A673 (cell line): ENCODE measurements at regions not wholly inside any gene's neighbourhood (a gene's known extent, or its start where the extent isn't known, plus 50 kb on each side); places are given as distances from the start of the nearest gene placed in this dataset.

Experiments used
- BruUV-seq: library from RNA; stranded (reverse); fragments of 400-500 nt; replicated peaks from 2 replicates; lab custom pipeline; 2021; lab: Mats Ljungman, UMichigan
- CTCF ChIA-PET: fragments of 300-600 bp; sonication (Branson Sonifier 250); formaldehyde crosslinking; loops from one replicate; lab custom pipeline; 2022; ENCODE audit warnings: antibody characterized with exemption; lab: Charles Lee
- POLR2A ChIA-PET: fragments of 300-600 bp; sonication (Branson Sonifier 250); formaldehyde crosslinking; loops from one replicate; lab custom pipeline; 2022; ENCODE audit warnings: antibody characterized with exemption; ENCODE audit not compliant: low non-redundant PET; lab: Charles Lee
- DNase-seq: peaks from one replicate; pipeline ENCODE4 v3.0.0-alpha.2; 2015; ENCODE audit warnings: low spot score
- H3K27ac ChIP-seq: fragments of 200-600 bp; sonication (generic); 2 replicates; pipeline ENCODE4 v1.5.1; 2016; ENCODE audit warnings: mixed run types, low read depth, mild to moderate bottlenecking, mixed read lengths, antibody characterized with exemption, low read length; ENCODE audit not compliant: poor library complexity, severe bottlenecking
- H3K27me3 ChIP-seq: fragments of 200-600 bp; sonication (generic); replicated peaks from 2 replicates; pipeline ENCODE4 v1.6.1; 2017; ENCODE audit warnings: mixed run types, low read depth, mild to moderate bottlenecking, mixed read lengths, antibody characterized with exemption, low read length; ENCODE audit not compliant: insufficient read depth, poor library complexity
- H3K36me3 ChIP-seq: fragments of 200-600 bp; sonication (generic); 2 replicates; pipeline ENCODE4 v1.6.1; 2016; ENCODE audit warnings: mixed run types, mild to moderate bottlenecking, mixed read lengths, antibody characterized with exemption, low read length; ENCODE audit not compliant: insufficient read depth, poor library complexity, severe bottlenecking
- H3K4me1 ChIP-seq: fragments of 200-600 bp; sonication (generic); 2 replicates; pipeline ENCODE4 v1.6.1; 2017; ENCODE audit warnings: mixed run types, mild to moderate bottlenecking, mixed read lengths, antibody characterized with exemption, low read length; ENCODE audit not compliant: insufficient read depth, poor library complexity, severe bottlenecking
- H3K4me3 ChIP-seq: fragments of 200-600 bp; sonication (generic); 2 replicates; pipeline ENCODE4 v1.5.1; 2016; ENCODE audit warnings: low read depth, mixed run types, mild to moderate bottlenecking, mixed read lengths, low read length; ENCODE audit not compliant: poor library complexity, severe bottlenecking
- H3K9me3 ChIP-seq: fragments of 200-600 bp; sonication (generic); 2 replicates; pipeline ENCODE4 v1.6.1; 2016; ENCODE audit warnings: mixed run types, low read depth, mild to moderate bottlenecking, mixed read lengths, antibody characterized with exemption, low read length; ENCODE audit not compliant: poor library complexity, severe bottlenecking
- EZH2 ChIP-seq: fragments of 200-600 bp; sonication (generic); IDR thresholded peaks from 2 replicates; pipeline ENCODE4 v1.6.1; 2017; ENCODE audit warnings: borderline replicate concordance, low read depth, mild to moderate bottlenecking, mixed read lengths, antibody characterized with exemption, low read length; ENCODE audit not compliant: poor library complexity, severe bottlenecking
- intact Hi-C: fragments of 100-400 bp; cut with micrococcal nuclease; formaldehyde crosslinking; loops from one replicate; pipeline ENCODE4 v1.10.0; 2022; ENCODE audit not compliant: unreplicated experiment
- TF ChIP-seq, protein P1 (sequence below): fragments of 300-800, 200-600 bp; sonication (generic); conservative IDR thresholded peaks from 2 replicates; pipeline ENCODE4 v1.5.1; 2017; ENCODE audit warnings: low read depth, mild to moderate bottlenecking, antibody characterized with exemption, low read length, moderate library complexity, mixed read lengths

DNA sequence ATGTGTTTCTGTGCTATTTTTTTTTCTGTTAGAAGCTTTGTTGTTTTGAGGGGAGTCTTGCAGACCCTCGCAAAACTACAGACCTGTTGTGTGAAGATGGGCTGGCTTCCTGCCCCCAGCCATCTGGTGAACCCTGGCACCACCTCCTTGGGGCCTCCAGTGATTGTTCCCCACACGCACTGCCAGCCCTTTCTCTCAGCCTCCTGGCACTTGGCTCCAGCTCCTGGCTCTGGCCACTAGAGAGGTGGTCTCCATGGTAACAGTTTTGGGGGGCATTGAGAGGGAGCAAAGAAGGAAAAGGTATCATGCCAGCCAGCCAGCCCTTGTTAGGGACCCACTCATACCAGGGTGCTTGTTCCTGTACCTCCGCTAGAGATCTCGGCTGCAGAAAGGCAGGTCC is 176.4 kb upstream of the RPH3A start:
- no peak overlapping the region for H3K27ac ChIP-seq
- no peaks in the 10 kb centered on the region for H3K4me1 ChIP-seq
- no peaks in the 10 kb centered on the region for H3K9me3 ChIP-seq
- no peaks in the 10 kb centered on the region for H3K27me3 ChIP-seq
- no peaks in the 10 kb centered on the region for H3K36me3 ChIP-seq
- no peak overlapping the region for H3K4me3 ChIP-seq
- CTCF ChIA-PET, result no interaction called here
- no TSS peak for BruUV-seq
- no peak for DNase-seq
- intact Hi-C loops, result no loop called here
- POLR2A ChIA-PET, result no interaction called here
- TF ChIP-seq, protein P1, sequence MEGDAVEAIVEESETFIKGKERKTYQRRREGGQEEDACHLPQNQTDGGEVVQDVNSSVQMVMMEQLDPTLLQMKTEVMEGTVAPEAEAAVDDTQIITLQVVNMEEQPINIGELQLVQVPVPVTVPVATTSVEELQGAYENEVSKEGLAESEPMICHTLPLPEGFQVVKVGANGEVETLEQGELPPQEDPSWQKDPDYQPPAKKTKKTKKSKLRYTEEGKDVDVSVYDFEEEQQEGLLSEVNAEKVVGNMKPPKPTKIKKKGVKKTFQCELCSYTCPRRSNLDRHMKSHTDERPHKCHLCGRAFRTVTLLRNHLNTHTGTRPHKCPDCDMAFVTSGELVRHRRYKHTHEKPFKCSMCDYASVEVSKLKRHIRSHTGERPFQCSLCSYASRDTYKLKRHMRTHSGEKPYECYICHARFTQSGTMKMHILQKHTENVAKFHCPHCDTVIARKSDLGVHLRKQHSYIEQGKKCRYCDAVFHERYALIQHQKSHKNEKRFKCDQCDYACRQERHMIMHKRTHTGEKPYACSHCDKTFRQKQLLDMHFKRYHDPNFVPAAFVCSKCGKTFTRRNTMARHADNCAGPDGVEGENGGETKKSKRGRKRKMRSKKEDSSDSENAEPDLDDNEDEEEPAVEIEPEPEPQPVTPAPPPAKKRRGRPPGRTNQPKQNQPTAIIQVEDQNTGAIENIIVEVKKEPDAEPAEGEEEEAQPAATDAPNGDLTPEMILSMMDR, result no peak
- TF ChIP-seq EZH2, result no peak

DNA sequence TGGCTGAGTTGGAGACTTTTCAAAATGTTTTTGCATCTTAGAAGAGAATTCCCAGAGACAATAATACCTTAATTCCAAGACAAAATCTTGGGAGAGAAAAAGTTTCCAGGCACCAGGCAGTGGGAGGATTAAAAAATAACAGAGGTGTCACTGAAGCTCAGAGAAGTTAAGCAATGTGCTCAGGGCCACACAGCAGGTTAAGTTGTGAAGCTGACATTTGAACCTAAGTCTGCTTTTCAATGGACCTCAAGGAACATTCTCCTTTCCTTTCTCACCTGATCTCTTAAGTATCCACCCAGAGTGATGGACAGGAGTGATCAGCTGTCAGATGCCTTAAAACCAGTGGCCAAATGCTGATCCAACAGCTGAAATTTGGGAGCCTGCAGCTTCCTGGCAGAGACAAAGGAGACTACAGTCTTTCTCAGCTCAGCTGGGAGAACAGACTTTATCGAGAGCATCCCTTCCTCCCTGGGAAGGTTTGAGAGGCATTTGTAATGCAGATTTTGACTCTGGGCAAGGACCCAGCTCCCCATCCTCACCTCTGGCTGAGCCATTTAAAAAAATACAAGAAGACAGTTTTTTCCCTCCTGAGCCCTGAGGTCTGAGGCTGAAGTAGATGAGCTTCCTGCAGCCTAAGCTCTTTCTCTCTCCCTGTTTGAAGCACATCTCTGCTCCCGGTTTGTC is 174.9 kb upstream of the RPH3A start:
- TF ChIP-seq, protein P1, result no peak
- no peak for TF ChIP-seq EZH2
- intact Hi-C loops, result no loop called here
- ChIA-PET CTCF (no interaction called here), POLR2A (no interaction called here)
- Histone ChIP-seq H3K4me3 (no peak overlapping the region), H3K27me3 (no peaks in the 10 kb centered on the region), H3K9me3 (no peaks in the 10 kb centered on the region), H3K36me3 (no peaks in the 10 kb centered on the region), H3K27ac (no peak overlapping the region), H3K4me1 (no peaks in the 10 kb centered on the region)
- no TSS peak for BruUV-seq
- DNase-seq, result no peak

DNA sequence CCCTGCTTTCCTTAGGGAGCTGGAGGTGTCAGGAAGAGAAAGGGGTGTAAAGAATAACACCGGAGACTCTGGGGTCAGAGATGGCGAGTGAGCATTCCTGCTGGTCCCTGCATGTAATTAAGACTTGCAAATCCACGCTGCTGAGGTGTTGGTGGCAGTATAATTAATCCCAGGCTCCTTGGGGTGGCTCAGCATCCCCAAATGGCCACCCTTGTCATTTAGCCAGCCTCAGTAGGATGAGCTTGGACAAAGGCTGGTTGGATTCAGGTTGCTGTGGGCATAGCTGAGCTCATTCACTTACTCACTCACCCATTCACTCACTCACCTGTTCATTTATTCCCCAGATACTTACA is 174.4 kb upstream of the RPH3A start:
- CTCF ChIA-PET, result no interaction called here
- no TSS peak for BruUV-seq
- POLR2A ChIA-PET, result no interaction called here
- Histone ChIP-seq H3K27ac (no peak overlapping the region), H3K9me3 (no peaks in the 10 kb centered on the region), H3K27me3 (no peaks in the 10 kb centered on the region), H3K36me3 (no peaks in the 10 kb centered on the region), H3K4me3 (no peak overlapping the region), H3K4me1 (no peaks in the 10 kb centered on the region)
- intact Hi-C loops, result no loop called here
- DNase-seq, result no peak
- no peak for TF ChIP-seq EZH2
- TF ChIP-seq, protein P1, result no peak
